GM21786 (cell line): ENCODE measurements at regions not wholly inside any gene's neighbourhood (a gene's known extent, or its start where the extent isn't known, plus 50 kb on each side); places are given as distances from the start of the nearest gene placed in this dataset.

ENCODE experiments used
- ATAC-seq: cut with Tn5 transposase; IDR thresholded peaks from one replicate; pipeline ENCODE4 v1.9.1; 2021; ENCODE audit not compliant: unreplicated experiment

DNA sequence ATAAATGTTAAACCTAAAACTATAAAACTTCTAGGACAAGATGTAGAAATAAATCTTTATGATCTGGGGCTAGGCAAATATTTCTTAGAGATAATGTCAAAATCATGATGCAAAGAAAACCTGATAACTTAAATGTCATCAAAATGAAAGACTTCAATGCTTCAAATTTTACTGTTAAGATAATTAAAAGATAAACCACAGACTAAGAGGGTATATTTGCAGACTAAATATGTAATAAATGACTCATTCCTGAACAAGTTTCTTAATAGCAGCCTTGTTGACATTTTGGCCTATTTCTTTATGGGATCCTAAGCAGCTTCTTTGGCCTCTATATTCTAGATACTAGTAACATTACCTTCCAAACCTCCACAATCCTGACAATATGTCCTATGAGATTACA is 2878.3 kb upstream of the PCDH20 start:
- ATAC-seq, result no peak

DNA sequence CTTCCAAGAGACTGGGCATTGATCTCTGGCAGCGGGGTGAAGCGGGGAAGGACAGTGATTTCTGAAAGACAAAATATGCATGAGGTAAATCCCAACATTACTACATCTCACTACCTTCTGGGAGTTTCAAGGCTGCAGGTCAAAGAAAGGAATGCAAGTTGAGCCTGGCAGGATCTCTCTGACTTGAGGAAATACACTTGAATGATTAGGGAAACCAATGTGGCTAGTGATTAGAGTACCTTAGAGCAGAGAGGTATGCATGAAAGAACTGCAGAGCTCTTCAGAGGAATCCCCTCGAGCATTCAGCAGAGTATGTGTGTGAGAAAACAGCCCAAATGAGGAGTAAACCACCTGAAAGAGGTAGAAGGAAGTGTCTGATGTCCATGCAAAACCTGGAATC is 2874.1 kb upstream of the PCDH20 start:
- no peak for ATAC-seq

DNA sequence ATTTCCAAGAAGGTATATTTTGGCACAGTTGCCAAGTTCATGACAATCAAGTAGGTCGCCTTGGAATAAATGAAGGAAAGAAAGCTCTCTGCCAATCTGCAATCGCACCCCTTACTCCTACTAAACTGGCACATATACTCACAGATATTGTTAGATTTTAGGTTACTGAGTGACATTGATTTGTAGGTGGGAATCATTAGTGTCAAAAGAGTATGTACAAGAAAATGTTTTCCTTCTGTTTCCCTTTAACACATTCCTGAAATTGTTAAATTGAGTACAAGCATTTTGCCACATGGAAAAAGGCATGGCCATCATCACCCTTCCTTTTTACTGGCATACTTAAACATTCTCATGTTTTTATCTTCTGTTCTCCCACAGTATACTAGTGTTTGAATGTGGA is 2868.3 kb upstream of the PCDH20 start:
- no peak for ATAC-seq

DNA sequence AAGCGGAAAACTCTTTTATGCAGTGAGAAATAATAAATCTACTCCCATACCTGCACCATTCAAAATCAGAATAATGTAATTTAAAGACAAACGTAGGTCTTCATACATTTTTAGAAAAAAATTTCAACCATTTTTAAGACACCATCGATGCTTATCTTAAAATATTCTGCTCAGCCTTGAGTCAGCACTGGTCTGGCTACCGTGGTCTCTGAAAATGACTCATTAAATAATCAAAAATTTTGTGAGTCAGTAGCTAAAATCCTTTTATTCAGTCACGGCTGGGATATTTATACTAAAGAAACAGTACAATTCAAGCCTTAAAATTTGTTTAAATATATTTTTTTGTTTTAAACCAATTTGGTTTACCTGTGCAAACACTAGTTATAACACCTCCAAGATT is 2862.8 kb upstream of the PCDH20 start:
- no peak for ATAC-seq

DNA sequence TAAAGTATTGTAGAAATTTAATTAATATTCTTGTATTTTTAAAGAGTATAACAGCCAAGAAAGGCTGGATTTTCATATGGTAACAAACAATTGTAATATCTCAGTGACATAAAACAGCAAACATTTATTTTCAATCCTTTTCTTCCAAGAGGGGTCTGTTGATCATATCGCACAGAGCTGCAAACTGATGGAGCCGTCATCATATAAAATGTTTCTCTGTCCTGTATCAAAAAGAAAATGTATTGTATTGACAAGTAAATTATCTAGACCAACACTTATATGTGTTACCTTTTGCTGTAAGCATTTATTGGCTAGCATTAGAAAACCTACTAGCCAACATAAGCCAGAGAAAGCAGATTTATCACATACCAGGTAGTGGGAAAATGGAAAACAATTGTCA is 2861.4 kb upstream of the PCDH20 start:
- ATAC-seq, result no peak

DNA sequence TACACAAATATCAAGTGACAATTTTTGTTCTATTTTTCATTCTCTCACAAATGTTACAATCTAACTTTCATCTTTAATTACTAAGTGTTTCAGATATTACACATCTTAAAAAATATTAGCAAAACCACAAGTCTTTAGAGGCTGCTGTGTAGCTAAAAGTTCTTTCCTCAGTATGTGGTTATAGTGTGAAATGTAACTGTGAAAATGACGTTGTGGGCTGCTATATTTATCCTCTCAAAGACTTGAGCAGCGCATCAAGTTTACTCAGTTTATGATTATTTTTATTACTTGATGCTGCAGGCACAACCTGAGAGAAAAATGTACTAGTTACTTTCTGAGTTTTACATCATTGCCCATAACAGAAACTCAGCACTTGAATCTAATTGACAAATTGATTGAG is 2860.6 kb upstream of the PCDH20 start:
- no peak for ATAC-seq

DNA sequence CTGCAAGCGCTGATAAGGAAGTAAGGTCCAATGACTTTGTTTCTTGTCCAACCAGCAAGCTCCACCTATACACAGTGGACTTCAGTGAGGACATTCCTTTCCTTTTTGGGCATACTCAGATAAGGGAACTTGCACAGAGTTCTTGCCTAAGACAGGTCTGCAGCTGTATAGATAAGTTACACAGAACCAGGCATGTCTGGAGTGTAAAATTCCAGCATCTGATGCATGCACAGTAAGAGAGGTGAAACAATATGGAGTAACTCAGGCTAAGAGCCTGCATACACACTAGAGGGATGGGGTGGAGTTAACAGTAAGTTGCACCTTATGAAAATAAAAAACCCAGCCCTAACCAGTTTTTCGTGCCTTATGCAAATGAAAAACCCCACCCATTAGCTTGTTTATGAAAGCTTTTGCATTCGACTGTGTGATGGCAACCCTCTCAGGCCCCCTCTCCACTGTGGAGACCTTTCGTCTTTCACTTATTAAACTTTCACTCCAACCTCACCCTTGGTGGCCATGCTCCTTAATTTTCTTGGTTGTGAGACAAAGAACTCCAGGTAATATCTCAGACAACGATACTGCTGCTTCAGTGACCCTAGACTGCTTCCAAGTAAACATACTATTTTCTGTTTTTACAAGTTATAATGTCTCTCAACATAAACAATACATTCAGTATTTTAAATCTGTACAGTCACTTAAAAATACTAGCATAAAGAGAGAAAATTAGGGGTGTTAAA is 2859.0 kb upstream of the PCDH20 start:
- no peak for ATAC-seq

DNA sequence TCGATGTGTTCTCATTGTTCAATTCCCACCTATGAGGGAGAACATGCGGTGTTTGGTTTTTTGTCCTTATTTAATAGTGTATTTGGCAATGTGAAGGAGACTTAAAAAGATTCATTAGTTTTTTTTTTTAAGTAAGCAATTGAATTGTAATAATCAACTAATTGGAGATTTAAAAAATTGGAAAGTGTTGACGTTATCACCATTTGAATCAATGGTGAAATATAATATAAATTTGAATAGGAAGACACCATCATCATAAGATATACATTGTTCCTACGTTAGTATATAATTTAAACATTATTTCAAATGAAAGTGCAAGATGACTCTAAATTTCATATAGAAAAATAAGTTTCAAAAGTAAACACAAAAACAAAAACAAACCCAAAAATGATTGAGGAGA is 2858.1 kb upstream of the PCDH20 start:
- ATAC-seq, result no peak

DNA sequence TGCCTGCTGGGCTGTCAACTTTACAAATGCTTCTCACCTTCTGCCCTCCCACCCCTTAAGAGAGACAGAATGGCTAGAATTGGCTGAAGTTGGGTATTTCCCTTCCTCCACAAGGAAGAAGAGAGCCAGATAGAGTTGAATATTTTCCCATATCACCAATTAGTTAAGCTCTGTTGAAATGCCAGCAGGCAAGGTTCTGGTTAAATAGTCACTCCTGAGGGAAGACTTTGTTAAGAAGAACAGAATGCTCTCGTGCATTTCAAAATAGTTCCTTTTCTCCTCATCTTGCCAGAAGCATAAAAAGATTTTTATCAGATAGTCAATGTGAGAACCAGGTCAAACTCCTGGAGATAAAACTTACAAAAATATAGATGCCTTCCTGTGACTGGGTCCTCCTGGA is 2857.0 kb upstream of the PCDH20 start:
- ATAC-seq, result no peak

DNA sequence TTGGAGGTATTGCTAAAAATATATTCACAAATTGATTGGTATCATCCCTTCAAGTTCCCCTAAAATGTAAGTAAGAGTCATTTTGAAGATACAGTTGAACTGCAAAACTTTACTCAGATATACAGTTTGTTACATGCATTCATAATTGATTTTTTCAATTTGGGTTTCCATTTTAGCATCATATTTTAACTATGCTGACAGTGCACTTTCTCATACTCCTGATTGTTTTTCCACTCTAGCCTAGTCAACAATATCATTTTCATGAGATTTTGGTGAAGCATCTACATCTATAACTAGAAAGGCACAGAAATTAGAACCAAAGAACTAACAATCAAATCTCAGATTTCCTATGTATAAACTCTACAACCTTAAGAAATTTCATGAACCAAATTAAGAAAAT is 2850.4 kb upstream of the PCDH20 start:
- no peak for ATAC-seq

DNA sequence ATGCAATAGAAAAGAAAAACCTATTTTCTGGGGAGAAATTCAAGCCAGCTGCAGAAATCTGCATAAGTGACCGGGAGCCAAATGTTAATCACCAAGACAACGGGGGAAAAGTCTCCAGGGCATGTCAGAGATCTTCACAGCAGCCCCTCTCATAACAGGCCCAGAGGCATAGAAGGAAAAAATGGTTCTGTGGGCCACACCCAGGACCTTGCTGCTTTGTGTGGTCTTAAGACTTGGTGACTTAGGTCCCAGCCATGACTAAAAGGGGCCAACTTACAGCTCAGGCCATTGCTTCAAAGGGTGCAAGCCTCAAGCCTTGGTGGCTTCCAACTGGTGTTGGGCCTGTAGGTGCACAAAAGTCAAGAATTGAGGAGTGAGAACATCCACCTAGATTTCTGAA is 2847.6 kb upstream of the PCDH20 start:
- no peak for ATAC-seq

DNA sequence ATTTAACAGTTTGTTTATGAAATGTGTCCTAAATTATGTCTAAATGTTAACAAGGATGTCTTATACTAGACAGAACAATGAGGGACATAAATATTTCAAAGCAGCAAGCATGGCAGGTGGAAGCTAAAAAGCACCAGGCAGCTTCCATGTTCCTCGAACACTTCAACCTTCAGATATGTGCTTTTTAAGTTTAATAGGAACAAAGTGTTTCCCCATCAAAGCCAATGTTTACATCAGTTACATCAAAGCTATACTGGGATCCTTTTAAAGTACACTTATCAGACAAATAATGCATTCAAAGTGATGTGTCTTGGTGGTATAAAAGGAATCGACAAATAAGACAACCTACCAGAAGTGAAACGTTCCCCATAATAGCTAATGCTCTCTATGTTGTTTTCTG is 2841.1 kb upstream of the PCDH20 start:
- ATAC-seq, result no peak

DNA sequence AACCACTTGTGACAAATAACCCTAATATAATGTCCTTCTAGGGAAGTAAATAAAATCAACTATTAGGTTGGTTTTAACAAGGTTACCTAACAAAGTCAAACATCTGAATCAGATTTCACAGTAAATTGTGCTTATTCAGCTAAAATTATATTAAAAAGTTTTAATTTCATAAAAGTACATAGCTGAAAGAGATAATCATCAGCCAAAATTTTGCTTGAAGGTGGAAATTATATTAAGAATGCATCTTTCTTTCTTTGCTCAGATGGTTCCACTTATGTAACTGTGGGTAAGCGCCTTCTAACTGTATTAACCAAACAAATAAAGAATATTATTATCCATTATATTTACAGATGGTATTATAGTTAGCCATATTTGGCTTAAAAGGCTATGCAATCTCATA is 2840.3 kb upstream of the PCDH20 start:
- ATAC-seq, result no peak

DNA sequence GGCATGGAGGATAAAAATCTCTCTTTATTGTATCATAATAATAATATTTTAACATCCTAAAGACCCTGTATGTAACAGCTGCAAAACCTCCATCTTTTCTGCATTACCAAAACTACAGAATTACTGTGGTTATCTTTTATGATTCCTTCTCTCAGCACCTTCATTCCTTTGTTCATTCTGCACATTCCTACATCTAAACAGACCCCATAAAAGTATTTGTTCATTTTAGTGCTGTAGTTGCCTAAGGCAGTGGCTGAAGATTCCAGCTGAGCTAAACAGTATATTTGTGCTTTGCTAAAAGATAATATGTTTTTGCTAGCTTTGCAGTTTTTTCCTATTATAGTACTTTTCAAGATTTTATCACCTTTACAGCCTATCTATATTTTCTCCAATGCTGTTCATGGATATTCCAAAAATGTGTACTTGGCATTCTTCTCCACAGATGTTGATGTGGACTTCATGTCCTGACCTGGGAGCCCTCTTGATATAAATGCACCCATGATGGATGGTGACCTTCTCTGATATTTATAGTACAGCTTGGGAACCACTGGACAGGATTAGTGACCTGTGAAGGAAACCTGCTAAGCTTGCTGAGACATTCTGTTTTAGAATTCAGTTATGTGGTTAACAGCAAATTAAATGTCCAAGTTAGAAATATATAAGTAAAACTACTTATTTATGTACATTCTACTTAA is 2832.9 kb upstream of the PCDH20 start:
- ATAC-seq, result no peak

DNA sequence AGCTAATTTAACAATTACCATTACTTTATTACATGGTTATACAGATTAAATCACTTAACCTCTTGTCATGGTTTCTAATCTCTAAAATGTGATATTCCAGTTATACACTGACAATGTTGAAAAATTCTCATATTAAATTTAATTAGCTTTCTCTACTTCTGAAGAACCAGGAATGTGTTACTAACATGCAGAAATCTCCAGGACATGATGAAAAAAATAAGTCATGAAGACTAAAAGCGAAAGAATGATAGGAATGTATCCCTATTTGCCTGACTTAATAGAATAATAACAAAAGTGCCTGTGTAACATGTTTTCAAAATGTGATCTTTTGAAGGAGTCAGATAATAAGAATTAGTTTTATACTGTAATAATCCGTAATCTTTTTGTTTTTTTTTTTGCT is 2823.7 kb upstream of the PCDH20 start:
- ATAC-seq, result no peak

DNA sequence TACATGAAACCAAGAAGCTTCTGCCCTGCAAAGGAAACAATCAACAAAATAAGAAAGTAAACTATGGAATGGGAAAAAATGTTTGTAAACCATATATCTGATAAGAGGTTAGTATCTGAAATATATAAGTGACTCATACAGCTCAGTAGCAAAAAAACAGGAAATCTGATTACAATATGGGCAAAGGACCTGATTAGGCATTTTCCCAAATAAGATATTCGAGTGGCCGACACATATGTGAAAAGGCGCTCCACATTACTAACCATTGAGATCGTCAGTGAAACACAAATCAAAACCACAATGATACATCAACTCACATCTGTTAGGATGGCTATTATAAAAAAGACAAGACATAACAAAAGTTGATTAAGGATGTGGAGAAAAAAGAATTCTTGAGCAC is 2818.6 kb upstream of the PCDH20 start:
- ATAC-seq, result no peak

DNA sequence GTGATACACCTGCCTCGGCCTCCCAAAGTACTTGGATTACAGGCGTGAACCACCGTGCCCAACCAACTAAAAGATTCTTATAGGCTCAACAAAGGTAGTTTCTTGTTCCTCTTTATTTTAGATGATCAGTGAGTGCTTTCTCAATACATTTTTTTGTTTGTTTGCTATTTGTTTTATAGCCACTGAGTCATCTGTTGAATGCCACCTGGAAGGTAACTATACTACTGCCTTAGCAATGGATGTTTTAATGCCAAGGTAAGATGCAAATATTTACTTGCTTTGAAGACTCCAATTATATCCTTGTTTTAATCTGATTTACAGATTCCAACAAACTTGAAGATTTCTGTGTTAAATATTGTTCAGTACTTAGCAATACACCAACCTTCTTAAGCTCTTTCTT is 2807.4 kb upstream of the PCDH20 start:
- no peak for ATAC-seq

DNA sequence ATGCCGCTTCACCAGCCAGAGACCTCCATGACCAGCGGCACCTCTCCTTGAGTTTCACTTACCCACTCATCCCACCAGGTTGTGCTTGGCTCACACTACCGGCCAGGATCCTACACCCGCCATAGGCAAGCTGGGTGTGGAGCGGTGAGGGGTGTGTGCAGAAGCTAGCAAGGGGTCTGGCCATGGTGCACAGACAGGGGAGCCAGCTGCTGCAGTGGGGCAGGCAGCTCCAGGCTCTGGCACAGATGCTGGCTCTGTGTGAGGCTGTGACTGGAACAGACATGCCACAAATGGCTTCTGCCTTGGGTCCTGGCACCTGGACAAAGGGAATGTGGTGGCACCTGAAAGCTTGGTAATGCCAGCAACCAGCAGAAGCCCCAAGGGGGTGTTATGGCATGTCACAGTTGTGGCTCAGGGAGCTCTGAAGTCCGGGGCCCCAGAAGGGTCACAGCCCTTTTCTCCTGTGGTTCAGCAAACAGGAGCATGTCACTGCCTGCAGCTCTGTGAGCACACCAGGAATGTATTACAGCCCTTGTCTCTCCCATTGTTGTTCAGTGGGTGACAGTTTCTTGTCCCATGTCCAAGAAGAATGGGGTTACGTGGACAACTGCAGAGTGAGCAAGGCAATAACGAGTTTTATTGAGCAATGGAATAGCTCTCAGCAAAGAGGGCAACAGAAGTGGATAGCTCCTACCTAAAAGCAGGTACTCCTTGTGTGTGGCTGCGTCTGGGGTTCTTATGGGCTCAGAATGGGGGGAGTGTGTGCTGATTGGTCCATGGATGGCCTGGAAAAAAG is 2791.0 kb upstream of the PCDH20 start:
- no peak for ATAC-seq

DNA sequence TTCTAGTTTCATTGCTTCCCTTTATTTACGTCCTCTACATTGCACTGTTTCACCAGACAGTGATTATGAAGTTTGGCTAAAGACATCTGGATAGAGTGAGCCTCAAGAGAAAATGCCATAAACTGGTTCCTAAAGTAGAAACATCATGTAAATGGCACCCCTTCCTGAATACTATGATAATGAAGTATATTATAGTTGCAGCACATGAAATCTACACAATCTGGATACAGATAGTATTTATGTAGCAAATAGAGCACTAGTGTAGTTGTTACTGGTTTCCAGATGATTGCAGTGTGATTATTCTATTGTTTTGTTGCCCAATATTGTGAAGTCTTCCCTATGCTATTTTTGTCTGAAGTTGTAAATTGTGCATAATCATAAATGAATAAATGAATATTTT is 2786.9 kb upstream of the PCDH20 start:
- ATAC-seq, result no peak

DNA sequence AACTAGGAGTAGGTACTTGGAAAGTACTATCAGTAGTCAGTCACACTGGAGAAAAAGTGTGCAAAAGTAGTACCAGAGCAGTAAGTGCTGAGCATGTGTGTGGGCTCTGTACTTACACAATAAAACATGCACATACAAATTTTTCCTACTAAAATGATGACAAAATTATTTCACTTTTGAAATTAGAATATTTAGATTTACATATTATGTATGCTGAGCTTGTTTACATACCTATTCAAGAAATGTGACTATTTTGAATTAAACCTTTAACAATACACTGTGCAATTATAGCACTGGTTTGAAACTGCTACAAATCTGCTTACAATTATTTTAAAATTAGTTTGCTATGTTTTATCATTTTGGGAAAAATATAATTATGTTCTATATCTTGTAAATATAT is 2781.6 kb upstream of the PCDH20 start:
- no peak for ATAC-seq

DNA sequence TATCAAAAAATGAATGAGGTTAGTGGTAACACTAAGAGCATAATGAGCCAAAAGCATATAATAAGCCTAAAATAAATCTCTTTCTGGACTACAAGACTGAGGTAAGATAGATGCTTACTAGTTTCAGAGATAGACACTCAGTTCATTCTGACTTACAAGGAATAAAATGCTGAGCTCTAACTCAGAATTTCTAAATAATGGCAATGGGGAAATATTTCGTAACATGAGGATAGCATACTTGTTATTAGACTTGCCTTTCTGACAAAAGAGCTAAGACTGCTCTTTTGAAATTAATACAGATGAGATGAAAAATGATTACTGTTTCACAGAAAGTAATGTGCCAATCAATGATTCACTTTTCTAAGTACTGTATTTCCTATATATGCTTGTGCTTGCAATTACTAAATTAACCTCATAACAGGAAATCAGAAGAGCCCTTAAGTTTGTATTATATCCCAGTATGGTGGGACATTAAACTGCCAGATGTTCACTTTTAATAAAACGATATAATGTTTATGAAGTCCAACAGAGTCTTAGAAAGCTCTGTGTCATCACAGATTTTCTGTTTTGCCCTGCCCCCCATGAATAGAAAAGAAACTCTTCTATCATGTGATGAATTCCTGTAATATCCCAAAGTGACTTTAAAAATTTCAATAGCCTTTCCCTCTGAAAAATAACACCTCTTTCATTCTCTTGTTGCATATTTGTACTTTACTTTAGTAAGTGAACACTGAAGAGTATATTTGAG is 2771.0 kb upstream of the PCDH20 start:
- no peak for ATAC-seq
